ENCODE measurements at regions not wholly inside any gene's neighbourhood (a gene's known extent, or its start where the extent isn't known, plus 50 kb on each side); places are given as distances from the start of the nearest gene placed in this dataset.
A peak's percentile ranks its signal among the peaks of the same experiment; 100 is the strongest.

DNA sequence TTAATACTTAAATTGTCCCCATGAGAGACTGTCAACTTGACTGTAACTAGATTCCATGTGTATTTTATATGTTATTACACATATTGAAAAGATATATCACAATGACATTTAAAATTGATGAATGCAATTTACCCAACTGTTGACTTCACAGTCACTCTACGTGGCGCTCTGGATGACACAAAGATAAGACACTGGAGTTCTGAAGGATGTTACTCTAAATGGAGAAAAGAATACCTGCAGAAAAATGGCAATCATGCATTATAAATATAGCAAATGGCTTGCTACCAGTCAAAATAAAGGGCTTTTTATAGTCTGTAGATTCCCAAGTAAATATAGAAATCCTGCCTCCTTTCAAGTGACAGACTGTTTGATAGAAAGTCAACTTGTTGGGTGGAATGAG, 143.6 kb upstream of the KLF6 start:
- intact Hi-C loops (cut with micrococcal nuclease) = no loop called here
- ChIA-PET CTCF (no interaction called here), POLR2A (no interaction called here)
- no peak for DNase-seq
- Mint-ChIP-seq H3K4me3 (no peak overlapping the region), H3K27me3 (no peaks in the 10 kb centered on the region), H3K36me3 (ENCODE audit: low read depth) (peaks cover 2% of the 10 kb centered on the region), H3K9me3 (no peaks in the 10 kb centered on the region), H3K27ac (no peak overlapping the region), H3K4me1 (ENCODE audit: low read depth) (peaks cover 37% of the 10 kb centered on the region)
- TF ChIP-seq, protein P1, sequence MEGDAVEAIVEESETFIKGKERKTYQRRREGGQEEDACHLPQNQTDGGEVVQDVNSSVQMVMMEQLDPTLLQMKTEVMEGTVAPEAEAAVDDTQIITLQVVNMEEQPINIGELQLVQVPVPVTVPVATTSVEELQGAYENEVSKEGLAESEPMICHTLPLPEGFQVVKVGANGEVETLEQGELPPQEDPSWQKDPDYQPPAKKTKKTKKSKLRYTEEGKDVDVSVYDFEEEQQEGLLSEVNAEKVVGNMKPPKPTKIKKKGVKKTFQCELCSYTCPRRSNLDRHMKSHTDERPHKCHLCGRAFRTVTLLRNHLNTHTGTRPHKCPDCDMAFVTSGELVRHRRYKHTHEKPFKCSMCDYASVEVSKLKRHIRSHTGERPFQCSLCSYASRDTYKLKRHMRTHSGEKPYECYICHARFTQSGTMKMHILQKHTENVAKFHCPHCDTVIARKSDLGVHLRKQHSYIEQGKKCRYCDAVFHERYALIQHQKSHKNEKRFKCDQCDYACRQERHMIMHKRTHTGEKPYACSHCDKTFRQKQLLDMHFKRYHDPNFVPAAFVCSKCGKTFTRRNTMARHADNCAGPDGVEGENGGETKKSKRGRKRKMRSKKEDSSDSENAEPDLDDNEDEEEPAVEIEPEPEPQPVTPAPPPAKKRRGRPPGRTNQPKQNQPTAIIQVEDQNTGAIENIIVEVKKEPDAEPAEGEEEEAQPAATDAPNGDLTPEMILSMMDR (IDR thresholded peaks at IDR 0.05) = no peak
- no peak for ATAC-seq

DNA sequence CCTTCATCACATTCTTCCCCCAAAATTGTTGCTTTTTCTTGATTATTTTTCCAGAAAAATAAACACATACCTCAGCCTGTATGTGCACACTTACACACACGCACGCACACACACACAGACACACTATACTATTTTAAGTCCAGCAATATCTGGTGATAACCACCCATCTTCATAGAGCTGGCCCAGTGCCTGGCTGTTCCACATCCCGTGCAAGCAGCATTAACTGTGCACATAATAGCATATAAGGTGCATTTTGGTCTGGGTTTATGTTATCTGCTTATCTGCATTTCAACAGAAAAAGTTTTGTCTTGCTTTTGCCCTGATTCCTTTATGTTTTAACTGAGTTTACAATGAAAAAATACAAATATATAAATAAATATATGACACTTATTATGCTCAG, 143.1 kb upstream of the KLF6 start:
- H3K27ac Mint-ChIP-seq = no peak overlapping the region
- no peaks in the 10 kb centered on the region for H3K27me3 Mint-ChIP-seq
- CTCF ChIA-PET = no interaction called here
- no peak overlapping the region for H3K4me3 Mint-ChIP-seq
- POLR2A ChIA-PET = no interaction called here
- no peak for ATAC-seq
- no peak for DNase-seq
- intact Hi-C loops (cut with micrococcal nuclease) = no loop called here
- peaks cover 32% of the 10 kb centered on the region for H3K4me1 Mint-ChIP-seq (ENCODE audit: low read depth)
- TF ChIP-seq, protein P1 (IDR thresholded peaks at IDR 0.05) = no peak
- H3K36me3 Mint-ChIP-seq (ENCODE audit: low read depth) = peaks cover under 1% of the 10 kb centered on the region
- H3K9me3 Mint-ChIP-seq = no peaks in the 10 kb centered on the region

DNA sequence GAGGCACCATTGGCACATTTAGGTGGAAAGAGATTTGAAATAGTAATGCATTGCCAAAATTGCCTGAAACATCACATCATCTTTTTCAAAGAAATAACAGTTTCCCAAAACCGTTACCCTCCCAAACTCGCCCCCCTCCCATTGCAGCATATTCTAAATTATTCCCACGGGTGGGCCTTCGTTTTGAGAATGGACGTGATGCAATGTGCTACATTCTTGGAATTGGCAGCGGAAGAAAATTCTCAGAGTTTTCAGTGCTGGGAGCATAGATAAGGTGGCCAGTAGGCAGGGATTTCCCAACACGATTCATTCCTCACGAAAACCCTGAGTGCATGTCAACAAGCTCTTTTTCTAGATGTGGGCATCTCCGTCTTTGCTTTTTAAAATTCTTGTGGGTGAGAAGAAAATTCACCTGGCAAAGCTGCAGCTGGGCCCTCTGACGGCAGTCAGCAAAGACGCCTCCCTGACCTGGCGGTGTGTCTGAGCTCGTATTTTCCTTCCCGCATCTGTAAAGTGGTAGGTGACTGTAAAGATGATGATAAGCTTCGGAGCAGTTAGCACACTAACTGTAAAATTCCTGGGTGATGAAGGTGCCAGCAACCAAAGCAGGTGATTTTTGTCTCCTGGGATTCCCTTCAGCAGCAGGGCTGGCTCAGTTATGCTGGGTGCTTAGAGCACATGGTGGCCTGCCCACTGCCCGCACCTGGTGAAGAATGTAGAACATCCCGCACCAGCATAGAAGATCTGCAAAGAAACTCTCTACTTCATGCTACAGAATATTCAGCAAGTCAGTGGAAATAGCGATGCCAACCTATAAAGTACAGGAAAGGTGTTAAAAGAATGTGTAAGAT, 141.9 kb upstream of the KLF6 start:
- Mint-ChIP-seq H3K4me1 (ENCODE audit: low read depth) (peaks cover 23% of the 10 kb centered on the region), H3K4me3 (no peak overlapping the region), H3K9me3 (no peaks in the 10 kb centered on the region), H3K27ac (peak overlapping the region; percentile 89), H3K36me3 (ENCODE audit: low read depth) (no peaks in the 10 kb centered on the region), H3K27me3 (no peaks in the 10 kb centered on the region)
- CTCF ChIA-PET = no interaction called here
- intact Hi-C loops (cut with micrococcal nuclease) = no loop called here
- peak; percentile 85 for ATAC-seq
- TF ChIP-seq, protein P1 (IDR thresholded peaks at IDR 0.05) = no peak
- peak; percentile 65 for DNase-seq
- POLR2A ChIA-PET = interaction anchor here (1.3 kb wide), 1 partner anchor 29 kb away, joined by 4 read pairs; no protein-coding TSS in a partner anchor

DNA sequence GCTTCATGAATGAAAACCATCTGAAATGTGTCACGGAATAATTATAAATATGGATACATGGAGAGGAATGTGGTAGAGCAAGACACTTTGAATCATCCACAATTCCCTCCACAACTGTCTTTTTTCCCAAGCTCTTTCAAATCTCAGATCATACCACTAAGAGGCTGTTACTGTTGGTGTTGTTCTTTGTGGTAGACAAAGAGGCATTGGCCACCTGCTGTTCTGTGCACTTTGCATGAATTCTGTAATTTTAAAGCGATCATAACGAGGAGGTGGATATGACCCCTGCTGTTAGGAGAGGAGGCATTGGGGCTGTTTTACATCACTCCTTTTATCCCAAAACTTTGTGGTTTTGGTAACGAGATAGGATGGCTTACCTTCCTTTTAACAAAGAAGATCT, 141.2 kb upstream of the KLF6 start:
- Mint-ChIP-seq H3K9me3 (no peaks in the 10 kb centered on the region), H3K4me1 (ENCODE audit: low read depth) (peaks cover 21% of the 10 kb centered on the region), H3K4me3 (no peak overlapping the region), H3K27me3 (no peaks in the 10 kb centered on the region), H3K36me3 (ENCODE audit: low read depth) (no peaks in the 10 kb centered on the region), H3K27ac (peak overlapping the region; percentile 89)
- no peak for DNase-seq
- POLR2A ChIA-PET = interaction anchor here (1.3 kb wide), 1 partner anchor 28 kb away, joined by 4 read pairs; no protein-coding TSS in a partner anchor
- CTCF ChIA-PET = no interaction called here
- ATAC-seq = peak; percentile 17
- intact Hi-C loops (cut with micrococcal nuclease) = no loop called here
- TF ChIP-seq, protein P1 (IDR thresholded peaks at IDR 0.05) = no peak

DNA sequence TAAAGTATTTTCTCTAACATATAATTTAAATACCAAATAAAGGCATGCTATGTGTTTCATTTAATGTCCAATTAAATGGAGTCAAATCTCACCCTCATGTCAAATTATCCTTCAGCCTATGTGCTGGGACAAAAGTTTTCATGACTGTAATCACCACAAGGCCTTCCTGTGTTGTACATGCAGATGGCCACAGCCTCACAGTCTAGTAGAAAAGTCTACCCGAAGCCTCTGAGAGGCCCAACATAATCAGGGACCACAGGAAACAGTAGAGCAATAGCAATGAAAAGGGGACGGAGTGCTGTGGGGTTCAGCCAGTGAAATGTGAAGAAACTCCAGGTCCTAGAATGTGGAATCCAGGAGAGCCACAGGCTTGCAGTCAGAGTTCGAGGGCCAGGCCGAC, 140.2 kb upstream of the KLF6 start:
- CTCF ChIA-PET = no interaction called here
- ATAC-seq = no peak
- intact Hi-C loops (cut with micrococcal nuclease) = no loop called here

More for the DNA sequence above, 140.2 kb upstream of the KLF6 start:
- H3K4me3 Mint-ChIP-seq = no peak overlapping the region
- no peaks in the 10 kb centered on the region for H3K36me3 Mint-ChIP-seq (ENCODE audit: low read depth)
- POLR2A ChIA-PET = no interaction called here
- TF ChIP-seq, protein P1 (IDR thresholded peaks at IDR 0.05) = no peak
- H3K27ac Mint-ChIP-seq = no peak overlapping the region
- no peaks in the 10 kb centered on the region for H3K27me3 Mint-ChIP-seq
- H3K4me1 Mint-ChIP-seq (ENCODE audit: low read depth) = peaks cover 21% of the 10 kb centered on the region
- no peak for DNase-seq
- H3K9me3 Mint-ChIP-seq = no peaks in the 10 kb centered on the region
